Stimulated activated CD4-positive, alpha-beta T cell treated with anti-CD3 and anti-CD28 coated beads, TNF-alpha, amount 100 ng/mL, for 24 hours (primary cell): ENCODE measurements at regions not wholly inside any gene's neighbourhood (a gene's known extent, or its start where the extent isn't known, plus 50 kb on each side); places are given as distances from the start of the nearest gene placed in this dataset.
"Not testable (repeated sequence)": the region's sequence is repeated elsewhere in the genome, so short reads cannot be mapped to it uniquely, and the experiment has no call there.

Source experiments
- DNase-seq, 3 experiments: peaks; one replicate each; pipeline ENCODE4 v3.0.0-alpha.2; 2020; ENCODE audit warnings: low read depth in 3 of 3

- DNase-seq, result no peak
Observed at GRCh38 chr9:97179616-97180015, 127.8 kb upstream of the CCDC180 start.

DNA sequence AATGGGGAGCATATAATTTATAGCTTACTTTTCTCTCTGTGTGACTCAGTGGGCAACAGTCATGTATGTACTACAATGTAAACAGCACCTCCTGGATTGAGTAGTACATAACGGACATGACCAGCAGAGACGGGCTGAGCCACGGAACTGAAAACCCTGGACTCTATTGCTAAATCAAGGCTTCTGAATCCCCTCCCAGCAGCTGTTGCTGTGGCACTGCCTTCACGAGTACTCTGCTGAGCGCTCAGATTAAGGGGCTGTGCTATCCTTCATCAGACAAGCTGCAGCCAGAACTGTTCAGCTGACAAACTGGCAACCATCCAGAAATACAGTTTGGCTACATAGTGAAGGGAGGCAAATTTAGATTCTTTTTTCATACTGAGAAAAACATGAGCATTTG lies 131.3 kb upstream of the CCDC180 start:
- no peak for DNase-seq

GRCh38 chr9:97168174-97168573 lies 129.2 kb upstream of the CTSV start:
- not testable (repeated sequence) for DNase-seq

DNA sequence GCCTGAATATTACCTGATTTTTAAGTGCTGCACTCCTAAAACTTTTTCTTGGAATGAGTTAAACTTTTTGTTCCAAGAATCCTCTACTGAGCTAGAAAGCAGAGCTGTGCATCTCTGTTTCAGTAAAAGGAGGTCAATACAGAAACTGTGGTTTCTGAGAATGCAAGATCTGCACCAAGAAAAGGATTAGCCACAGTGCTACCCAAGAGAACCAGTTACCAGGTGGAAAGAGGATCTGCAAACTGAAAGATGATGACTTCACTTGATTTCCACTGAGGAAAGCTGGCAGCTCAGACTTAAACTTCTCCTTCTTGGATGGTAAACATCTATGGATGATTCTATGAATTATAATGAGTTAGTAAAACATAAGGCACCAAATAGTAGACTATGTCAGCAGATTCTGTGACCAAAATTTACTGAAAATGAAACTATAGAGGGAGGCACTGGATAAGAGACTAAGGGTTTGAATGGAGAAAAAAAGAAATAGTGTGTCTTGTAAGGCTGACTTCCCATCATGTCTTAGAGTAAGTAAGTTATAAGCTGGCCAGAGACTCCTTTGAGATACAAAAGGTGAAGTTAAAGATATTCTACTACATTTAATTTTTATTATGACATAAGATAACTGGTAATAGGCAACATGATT lies 127.7 kb upstream of the CTSV start:
- not testable (repeated sequence) for DNase-seq

GRCh38 chr9:97160255-97160654 lies 121.3 kb upstream of the CTSV start:
- DNase-seq, result no peak

- not testable (repeated sequence) for DNase-seq
Observed at GRCh38 chr9:97158722-97159121, 119.8 kb upstream of the CTSV start.

DNA sequence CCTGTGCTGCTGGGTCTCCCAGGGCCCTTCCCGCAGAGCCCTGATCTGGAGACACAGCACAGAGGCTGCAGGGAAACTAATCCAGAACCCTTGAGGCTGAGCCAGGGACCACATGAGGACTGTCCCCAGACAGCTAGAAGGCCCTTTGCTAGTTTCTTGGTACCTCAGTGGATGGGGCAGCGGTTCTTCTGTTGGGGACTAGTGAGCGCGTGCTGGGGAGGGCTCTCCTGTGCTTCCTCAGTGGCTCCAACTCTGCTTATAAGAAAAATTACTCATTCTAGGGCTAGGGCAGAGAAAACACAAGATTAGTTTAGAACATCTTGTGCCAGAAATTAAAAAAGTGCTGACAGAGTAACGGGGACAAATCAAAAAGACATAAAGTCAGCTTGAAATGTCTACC lies 116.5 kb upstream of the CTSV start:
- DNase-seq, result not testable (repeated sequence)

DNA sequence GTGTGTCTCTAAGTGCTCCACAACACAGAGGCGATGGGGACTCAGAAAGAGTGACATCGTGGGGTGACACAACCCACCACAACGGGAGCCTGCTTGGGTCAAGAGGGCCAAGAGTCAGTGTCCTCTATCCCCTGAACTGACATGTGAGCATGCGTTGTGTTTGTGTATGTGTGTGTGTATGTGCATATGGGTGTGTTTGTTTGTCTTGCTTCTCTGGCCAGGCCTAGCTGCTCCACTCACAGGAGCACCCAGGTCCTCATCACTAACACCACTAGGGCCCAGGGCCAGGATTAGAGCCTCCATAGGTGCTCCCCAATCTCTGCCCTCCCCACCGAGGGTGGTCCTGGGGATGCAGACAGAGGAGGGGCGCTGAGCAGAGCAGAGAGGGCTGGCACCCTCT lies 115.0 kb upstream of the CTSV start:
- DNase-seq, result no peak

GRCh38 chr9:97153160-97153559 lies 114.2 kb upstream of the CTSV start:
- not testable (repeated sequence) for DNase-seq

DNA sequence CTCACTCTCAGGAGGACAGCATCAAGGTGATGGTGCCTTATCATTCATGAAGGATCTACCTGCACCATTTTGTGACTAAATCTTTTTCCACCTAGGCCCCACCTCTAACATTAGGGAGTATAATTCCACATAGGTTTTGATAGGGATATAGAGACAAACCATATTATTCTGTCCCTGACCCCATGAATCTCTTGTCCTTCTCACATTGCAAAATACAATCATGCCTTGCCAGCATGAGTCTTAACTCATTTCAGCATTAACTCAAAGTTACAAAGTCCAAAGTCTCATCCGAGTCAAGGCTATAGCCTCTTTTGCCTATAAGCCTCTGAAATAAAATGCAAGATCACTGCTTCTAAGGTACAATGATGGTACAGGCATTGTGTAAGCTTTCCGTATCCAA lies 111.5 kb upstream of the CTSV start:
- DNase-seq, result not testable (repeated sequence)

GRCh38 chr9:97148428-97148827 lies 109.5 kb upstream of the CTSV start:
- not testable (repeated sequence) for DNase-seq

DNA sequence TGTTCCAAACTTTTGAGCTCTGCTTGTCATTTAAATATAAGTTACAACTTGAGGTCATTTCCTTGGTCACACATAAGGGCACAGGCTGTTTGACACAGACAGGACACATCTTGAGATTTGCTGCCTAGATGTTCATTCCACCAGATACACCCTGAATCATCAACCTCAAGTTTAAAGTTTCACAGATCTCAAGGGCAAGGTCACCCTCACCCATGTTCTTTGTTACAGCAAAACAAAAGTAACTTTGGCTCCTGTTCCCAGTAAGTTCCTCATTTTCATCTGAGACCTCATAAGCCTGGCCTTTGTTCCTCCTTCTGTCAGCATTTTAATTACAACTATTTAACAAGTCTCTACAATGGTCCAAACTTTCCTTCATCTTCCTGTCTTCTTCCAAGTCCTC lies 106.7 kb upstream of the CTSV start:
- DNase-seq, result not testable (repeated sequence)

DNA sequence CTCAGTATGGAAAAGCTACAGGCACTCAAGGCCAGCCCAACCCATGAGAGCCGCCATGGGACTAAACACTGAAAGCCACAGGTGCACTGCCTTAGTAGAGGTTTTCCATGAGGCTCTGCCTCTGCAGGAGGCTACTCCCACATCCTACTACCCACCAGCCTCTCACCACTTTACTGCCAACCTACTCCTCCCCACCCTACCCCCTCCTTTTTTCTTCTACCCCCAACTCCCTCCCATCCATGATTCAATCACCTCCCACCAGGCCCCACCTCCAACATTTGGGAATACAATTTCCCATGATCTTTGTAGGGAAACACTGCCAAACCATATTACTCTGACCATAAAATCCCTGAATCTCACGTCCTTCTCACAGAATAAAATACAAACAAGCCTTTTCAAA lies 101.6 kb upstream of the CTSV start:
- no peak for DNase-seq

DNA sequence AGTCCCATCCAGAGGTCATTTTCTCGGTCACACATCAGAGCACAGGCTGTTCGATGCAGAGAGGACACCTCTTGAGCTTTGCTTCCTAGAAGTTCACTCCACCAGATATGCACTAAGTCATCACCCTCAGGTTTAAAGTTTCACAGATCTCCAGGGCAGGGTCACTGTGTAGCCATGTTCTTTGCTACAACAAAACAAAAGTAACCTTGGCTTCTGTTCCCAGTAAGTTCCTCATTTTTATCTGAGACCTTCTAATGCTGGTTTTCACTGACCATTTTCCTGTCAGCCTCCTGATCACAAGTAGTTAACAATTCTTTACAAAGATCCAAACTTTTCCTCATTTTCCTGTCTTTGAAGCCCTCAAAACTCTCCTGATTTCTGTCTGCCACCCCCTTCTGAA lies 97.5 kb upstream of the CTSV start:
- DNase-seq, result no peak

- DNase-seq, result not testable (repeated sequence)
Observed at GRCh38 chr9:97133966-97134365, 95.0 kb upstream of the CTSV start.

GRCh38 chr9:97132865-97133264 lies 93.9 kb upstream of the CTSV start:
- DNase-seq, result no peak

DNA sequence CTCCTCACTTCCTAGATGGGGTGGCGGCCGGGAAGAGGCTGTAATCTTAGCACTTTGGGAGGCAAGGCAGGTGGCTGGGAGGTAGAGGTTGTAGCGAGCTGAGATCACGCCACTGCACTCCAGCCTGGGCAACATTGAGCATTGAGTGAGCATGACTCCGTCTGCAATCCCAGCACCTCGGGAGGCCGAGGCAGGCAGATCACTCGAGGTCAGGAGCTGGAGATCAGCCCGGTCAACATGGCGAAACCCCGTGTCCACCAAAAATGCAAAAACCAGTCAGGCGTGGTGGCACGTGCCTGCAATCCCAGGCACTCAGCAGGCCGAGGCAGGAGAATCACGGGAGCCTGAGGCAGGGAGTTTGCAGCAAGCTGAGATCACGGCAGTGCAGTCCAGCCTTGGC lies 91.9 kb upstream of the CTSV start:
- not testable (repeated sequence) for DNase-seq

DNA sequence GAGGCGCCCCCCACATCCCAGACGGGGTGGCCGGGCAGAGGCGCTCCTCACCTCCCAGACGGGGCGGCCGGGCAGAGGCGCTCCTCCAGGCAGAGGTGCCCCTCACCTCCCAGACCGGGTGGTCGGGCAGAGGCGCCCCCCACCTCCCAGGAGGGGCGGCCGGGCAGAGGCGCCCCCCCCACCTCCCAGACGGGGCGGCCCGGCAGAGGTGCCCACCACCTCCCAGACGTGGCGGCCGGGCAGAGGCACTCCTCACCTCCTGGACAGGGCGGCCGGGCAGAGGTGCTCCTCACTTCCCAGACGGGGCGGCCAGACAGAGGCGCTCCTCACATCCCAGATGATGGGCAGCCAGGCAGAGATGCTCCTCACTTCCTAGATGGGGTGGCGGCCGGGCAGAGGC lies 91.4 kb upstream of the CTSV start:
- not testable (repeated sequence) for DNase-seq

DNA sequence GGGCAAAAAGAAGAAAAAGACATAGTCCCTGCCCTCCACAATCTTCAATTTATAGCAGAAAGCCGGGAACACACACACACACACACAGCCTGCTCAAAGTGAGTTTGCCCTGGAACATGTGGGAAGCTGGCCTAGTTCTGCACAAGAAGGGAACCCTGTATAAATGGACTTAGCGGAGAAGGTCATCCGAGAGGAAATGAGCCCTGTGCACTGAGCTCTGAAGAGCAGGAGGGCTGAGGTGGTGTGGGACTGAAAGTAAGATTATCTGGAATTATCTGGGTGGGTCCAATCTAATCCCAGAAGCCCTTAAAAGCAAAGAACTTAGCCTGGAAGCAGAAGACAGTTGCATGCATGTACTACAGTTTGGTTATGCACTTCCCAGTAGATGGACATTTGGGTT lies 90.0 kb upstream of the CTSV start:
- no peak for DNase-seq

DNA sequence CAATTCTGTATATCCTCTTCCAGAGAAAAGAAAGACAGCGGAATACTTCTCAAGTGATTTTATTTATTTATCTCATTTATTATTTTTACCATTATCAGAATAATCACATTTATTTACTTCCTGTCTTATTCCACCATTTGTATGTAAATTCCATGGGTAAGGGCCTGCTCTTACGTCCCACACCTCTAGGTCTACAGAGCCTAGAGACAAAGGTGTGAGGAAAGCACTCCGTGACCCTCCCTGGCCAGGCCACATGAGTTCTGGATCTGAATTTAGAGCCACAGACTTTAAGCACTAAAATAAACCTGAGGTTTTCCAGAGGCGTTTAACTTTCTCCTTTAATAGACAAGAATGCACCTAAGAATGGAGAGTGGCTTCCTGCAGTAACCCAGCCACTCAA lies 85.3 kb upstream of the CTSV start:
- no peak for DNase-seq

GRCh38 chr9:97110696-97111095 lies 71.8 kb upstream of the CTSV start:
- DNase-seq, result no peak

GRCh38 chr9:97109194-97109811 lies 70.4 kb upstream of the CTSV start:
- peak; percentile 5 to 37 (median 7) for DNase-seq

DNA sequence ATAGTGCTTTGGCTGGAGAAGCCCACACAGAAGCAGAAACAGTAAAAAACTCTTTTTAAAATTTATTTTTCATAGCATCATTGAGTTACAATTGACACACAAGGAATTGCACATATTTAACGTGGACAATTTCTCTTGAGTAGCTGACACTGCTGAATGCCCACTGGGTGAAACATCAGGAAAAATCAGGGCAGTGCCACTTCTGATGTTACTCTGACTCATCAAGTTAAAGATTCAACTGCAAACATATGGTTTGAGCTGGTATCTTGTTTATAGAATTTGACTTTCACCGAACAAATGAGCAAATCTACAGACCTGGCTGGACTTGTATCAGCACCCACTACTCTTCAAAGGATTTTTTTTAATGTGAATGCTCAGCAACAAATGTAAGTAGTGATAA lies 66.3 kb upstream of the CTSV start:
- DNase-seq, result not testable (repeated sequence)
